GM21529 (cell line): ENCODE measurements at regions not wholly inside any gene's neighbourhood (a gene's known extent, or its start where the extent isn't known, plus 50 kb on each side); places are given as distances from the start of the nearest gene placed in this dataset.
A peak's percentile ranks its signal among the peaks of the same experiment; 100 is the strongest.
"Not testable (repeated sequence)": the region's sequence is repeated elsewhere in the genome, so short reads cannot be mapped to it uniquely, and the experiment has no call there.

ENCODE experiments used
- ATAC-seq: cut with Tn5 transposase; IDR thresholded peaks from one replicate; pipeline ENCODE4 v1.9.1; 2021; ENCODE audit not compliant: unreplicated experiment

DNA sequence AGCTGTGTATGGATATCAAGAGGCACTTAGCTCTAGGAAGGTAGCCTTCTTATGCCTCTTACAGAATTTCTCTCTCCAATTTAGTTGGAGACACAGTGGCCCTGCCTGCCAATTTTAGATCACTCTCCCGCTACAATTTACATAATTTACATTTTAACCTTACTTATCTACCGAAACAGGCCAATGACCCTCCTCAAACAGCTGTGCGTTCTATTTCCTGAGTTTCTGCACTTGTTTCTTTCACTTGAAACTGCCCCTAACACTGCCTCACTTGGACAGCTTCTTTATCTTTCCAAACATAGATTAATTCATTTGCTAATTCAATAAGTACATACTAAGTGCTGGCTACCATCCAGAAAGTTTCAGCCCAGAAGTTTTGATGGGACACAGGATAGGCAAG is 52.9 kb upstream of the HDDC2 start:
- peak; percentile 35 for ATAC-seq

DNA sequence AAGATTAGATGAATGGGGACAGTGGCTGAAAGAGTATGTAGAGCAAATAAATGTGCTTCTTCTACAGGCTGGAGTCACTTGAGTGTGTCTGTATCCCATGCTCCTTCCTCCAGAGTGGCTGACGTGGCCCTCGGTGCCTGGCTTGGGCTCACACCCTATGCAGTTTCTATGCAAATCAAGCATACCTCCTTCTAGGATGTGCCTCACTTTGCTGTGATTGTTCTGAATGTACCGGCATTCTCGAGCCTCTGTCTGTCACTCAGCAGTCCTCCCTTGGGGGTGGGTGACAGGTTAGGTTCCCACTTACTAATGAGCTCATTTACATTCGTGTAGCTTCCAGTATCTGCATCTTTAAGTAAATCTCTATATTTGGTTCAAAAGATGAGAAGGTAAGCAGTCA is 55.1 kb upstream of the HDDC2 start:
- peak; percentile 62 for ATAC-seq

DNA sequence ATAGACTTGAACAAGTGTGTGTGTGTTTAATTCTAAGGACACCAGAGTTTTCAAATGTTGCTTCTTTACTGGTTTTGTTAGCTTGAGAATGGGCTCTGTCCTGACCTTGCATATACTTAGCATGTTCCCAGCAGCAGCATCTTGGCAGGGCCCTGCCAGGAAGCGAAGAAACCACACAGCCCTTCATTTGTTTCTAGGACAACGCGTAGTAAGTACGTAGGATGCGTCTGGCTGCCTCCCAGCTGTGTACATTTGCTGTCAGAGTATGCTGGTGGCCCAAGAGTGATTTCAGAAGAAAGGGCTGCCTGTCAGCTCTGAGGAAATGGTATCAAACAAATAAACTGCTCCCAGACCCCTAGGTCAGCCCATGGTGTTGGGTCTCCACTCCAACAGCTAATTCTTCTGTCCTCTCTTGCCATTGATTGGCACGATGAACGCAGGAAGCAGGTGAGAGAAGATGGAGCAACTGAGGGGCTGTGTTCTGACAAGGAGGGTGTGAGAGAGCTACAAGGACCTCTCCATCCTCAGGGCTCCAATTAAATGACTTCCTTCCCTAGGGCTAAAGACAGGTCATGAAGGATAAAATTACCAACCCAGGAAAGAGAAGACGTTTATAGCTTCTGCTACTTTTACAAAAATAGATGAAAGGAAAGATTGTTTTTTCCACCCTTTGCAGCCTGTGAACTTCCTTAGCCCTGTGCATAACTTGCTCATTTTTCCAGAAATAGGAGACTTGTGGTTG is 55.9 kb upstream of the HDDC2 start:
- ATAC-seq, result peak; percentile 76

DNA sequence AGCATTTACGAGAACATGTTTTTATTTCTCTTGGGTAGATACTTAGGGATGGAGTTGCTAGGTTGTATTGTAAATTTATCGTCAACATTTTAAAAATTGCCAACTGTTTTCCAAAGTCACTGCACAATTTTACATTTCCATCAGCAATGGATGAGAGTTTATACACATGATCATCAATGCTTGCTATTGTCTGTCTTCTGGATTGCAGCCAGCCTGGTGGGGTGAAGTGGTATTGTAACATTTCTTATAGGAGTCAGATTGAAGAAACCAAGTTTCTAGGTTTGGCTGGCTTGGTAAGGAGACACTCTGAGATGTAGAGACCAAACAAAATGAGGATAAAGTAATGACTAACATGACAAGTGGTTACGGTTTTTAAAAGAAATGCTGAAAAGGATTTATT is 57.1 kb upstream of the HDDC2 start:
- ATAC-seq, result no peak

DNA sequence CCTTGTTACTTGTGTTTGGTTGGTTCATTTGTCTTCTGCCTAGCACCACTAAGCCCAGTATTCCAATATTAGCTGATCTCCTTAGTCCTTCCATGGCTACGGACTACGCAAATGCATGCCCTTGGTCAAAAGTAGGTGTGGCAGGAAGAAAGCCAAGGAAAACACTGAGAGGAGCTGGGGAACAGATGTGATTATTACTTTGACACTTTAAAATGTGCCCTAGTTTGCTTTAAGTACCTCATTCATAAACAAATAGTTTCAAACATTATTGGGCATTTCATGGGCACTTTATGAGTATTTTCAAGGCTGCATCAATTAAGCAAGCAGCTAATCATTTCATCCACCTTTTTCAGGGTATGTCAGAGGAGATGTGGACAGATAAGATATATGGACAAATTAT is 60.1 kb upstream of the HDDC2 start:
- ATAC-seq, result no peak

DNA sequence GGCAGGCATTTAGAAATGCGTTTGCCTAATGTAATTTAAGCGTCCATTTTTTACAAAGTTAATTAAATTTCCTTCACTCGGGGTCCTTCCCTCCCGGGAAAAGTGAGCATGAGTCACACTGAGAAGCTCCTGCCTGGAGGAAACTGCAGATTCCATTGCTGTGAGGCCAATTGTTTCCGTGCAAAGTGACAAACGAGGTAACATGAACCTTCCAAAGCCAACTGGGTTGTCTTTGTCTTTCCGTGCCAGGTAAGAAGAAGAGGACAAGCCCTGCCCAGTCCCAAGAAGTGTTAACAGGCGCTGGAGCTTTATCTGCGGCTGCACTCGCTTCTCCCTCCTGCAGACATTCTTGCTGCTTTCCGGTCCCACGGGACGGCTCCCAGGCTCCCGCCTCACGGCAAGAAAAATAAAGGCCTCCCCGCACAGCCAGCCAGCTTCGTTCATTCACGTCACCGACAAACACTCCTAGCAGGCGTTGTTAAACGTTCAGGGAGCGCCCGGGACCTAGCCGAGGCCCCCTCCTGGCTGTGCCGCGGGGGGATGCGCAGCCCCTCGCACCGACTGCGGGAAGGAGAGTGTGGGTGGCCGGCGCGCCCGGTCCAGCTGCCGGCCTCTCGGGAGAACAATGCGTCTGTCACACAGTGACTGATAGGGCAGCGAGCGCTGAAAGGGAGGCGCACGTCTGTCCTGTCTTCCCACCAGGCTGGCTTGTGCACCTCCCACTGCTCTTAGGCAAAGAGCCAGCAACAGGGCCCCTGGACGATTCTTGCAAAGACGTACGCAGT is 61.5 kb upstream of the HDDC2 start:
- no peak for ATAC-seq

DNA sequence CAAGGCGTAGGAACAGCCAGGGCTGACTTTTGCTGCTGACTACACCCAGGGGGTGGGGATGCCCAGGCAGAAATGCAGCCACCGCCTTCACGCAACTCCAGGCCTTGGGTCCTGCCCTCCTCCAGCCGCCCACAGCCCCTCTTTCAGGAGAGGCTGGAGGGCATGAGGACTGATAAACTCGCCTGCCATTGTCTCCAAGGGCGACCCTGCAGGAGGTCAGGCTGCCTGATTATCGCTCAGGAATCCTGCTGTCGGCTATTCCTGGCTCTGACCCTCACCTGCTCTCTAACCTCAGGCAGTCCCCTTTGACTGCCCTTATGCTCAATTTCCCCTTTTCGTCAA is 62.0 kb upstream of the HDDC2 start:
- no peak for ATAC-seq

DNA sequence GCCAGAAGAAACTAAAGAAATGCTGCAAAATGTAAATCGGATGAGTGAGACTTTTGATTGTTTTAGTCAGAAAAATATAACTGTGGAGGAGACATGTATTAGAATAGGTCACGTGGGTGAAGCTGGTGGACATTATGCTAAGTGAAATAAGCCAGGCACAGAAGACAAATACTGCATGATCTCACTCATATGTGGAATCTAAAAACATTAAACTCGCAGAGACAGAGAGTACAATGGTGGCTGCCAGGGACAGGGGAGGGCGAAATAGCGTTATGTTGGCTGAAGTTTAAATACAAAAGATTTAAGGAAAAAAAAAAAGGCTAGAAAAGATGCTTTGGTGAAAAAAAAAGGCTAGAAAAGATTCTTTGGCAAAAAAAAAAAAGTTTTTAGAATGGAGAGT is 63.5 kb upstream of the HDDC2 start:
- ATAC-seq, result no peak

DNA sequence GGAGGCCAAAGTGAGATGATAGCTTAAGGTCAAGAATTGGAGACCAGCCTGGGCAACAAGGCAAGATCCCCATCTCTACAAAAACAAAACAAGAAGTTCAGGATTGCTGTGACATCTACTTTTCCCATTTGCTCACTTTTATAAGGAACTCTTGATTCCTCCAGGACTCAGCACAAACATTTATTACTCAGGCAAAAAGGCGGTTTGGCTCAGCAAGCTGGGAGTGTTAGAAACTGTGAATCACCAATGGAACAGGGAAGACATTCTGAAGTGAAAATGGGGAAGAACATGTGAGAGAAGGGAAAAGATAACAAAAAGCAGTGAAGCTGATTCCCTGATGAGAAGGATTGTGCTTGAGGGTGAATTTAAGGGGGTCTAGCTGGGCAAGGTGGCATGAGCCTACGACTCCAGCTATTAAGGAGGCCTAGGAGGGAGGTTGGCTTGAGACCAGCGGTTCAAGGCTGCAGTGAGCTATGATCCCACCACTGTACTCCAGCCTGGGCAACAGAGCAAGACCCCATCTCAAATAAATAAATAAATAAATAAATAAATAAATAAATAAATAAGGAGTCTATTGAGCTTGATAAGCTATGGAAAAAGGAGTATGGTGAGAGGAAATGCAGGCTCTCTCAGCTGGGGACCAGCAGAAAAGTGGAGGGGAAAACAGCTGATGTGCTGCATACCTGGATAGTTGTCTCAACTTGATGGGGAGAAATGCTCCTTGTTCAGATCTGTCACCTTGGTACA is 65.4 kb upstream of the HDDC2 start:
- no peak for ATAC-seq

DNA sequence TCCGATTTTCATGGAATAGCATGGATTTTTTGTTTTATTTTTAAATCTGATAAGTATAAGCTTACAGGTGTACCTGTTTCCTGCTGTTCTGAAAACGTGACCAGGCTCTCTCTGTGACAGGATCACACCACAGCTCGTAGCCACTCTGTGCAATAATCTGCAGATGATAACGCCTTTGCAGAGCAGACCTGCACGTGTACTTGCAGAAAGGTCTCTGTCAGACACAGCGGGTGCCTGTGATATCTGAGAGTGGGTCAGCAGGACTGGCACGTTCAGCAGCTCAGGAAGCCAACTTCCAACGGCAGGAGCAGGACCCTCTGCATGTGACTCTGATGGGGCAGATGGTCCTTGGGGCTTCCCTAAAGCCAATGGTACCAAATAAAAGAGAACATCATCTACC is 68.6 kb upstream of the HDDC2 start:
- no peak for ATAC-seq

DNA sequence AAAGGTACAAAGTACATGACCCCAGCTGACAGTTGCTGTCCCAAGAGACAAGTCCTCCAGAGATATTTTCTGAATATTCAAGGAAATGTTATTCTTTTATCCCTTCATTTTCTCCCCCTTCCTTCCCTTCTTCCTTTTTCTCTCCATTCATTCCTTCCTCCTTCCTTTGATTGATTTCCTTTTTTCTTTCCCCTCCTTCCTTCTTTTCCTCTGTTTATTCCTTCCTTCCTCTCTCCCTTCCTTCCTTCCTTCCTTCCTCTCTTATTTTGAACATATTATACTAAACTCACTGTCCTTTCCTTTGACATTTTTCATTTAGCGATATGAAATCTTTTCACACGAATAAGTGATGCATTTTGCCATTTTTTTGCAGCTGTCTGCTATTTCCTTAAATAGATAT is 73.2 kb upstream of the HDDC2 start:
- ATAC-seq, result no peak

DNA sequence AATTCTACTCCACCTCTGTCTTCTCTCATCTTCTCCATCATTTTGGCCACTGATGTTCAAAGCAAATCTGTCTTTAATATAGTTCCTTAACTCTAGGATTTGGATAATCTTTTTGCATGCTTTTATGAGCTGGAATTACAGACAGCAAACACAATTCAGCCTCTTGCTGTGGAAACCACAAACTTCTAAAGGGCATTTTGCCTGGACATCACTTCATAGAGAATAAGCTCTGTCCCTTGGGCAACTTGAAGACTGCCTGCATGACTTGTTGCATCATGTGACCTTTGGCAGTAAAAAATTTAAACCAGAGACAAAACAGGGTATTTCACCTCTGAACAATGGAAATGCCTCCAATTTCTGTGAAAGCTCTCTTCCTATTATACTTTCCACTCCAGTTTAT is 74.1 kb upstream of the HDDC2 start:
- ATAC-seq, result no peak

DNA sequence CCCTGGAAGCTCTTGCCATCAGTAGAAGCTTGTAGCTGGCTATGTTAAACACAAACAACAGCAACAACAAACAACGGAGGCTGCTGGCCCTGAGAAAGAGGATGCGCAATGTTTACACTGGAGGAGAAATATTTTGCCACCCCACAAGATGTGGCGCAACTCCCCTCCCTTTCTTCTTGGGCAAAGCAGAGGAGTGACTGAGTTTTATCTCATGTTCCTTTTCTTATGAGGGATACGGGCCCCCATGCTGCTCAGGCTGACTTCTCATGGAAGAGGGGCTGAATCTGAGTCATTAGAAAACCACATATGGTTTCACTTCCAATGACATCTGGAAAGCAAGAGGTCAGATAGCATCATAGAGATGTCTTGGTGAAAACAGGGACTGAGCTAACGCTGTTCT is 75.9 kb upstream of the HDDC2 start:
- no peak for ATAC-seq

DNA sequence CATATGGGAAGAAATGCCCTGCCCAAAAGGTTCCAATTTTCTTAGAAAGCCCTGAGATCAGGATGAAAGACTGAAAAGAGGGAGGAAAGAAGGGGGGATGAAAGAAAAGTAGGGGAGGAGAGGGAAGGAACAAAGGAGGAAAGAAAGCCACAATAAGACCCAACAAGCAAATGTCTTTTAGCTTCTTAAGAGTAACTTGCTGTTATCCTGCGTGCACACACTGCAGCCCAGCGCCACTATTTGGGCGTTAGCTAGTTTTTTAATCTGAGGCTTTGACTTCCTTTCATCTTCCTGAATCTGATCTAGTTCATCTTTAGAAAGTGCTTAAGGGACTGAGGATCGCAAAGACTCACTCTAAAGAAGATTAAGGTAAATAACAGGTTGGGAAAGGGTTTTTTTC is 77.4 kb upstream of the HDDC2 start:
- ATAC-seq, result no peak

DNA sequence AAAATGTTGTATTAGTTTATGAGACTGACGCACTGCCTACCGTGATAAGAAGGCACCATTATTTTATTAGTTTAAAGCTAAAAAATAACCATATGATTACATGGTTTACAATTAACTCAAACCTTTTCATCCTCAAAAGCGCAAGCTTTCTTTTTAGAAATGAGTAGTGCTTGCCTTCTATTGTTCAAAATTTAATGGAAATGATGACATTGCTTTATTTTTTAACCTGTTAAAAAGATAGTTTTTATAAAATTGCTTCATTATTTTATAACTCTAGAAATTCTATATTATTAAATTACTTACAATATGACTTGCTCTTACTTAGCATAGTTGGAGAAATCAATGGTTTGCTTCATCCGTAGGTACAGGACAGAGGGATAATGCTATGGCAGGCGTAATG is 78.7 kb upstream of the HDDC2 start:
- ATAC-seq, result no peak

DNA sequence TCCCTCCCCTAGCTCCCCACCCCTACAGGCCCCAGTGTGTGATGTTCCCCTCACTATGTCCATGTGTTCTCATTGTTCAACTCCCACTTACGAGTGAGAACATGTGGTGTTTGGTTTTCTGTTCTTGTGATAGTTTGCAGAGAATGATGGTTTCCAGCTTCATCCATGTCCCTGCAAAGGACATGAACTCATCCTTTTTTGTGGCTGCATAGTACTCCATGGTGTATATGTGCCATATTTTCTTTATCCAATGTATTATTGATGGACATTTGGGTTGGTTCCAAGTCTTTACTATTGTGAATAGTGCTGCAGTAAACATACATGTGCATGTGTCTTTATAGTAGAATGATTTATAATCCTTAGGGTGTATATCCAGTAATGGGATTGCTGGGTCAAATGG is 84.6 kb upstream of the HDDC2 start:
- ATAC-seq, result not testable (repeated sequence)

DNA sequence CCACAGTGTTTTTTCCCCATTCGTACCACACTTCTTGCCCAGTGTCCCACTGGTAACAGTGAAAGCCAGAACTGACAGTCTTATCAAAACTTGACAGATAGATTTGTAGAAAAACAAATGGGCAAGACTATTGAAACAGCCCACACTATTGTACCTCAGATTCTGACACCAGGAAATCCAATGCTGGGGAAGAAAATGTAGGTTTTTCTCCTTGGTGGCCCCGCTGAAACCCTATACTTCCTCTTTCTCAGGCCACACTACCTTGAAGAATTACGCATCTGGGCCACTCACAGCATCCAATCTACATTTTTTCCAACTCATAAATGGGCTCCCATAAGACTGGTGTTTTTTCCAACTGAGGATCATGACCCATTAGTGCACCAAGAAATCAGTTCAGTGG is 90.9 kb upstream of the HDDC2 start:
- ATAC-seq, result peak; percentile 80

DNA sequence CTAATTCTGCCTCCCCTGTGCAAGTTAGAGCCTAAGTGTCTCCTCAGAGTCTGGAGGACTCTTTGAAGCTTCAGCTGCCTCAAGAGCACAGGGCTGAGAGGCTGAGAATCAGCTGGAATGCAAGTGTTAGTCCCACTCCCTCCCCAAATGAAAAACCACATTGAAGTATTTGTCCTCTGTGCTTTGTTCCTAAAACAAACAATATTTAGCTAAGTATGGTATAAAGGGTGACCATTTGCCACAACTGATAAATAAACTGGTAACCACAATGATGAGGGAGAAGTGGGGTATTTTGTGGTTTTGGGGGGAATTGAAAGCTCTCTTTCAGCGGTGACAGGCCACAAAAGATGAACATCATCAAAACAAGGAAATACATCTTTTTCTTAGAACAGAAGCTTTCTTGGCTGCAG is 91.7 kb upstream of the HDDC2 start:
- ATAC-seq, result no peak

DNA sequence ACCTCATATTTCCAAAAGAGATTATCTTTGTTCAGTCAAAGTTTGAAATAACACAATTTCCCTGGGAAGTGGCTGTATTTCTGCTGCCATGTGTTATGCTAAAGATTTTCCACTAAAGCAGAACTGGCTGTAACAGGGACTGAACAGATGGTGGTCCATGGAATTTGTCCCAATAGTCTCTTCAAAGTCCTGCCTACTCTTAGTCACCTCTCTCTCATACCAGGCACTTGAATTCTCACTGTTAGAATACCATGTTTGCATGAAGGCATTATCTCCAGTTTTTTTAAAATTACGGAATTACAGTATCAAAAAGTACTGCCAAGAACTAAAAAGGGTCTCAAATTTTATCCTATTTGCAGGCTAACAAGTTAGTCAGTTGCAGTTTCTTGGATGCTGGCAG is 105.0 kb upstream of the HDDC2 start:
- no peak for ATAC-seq

DNA sequence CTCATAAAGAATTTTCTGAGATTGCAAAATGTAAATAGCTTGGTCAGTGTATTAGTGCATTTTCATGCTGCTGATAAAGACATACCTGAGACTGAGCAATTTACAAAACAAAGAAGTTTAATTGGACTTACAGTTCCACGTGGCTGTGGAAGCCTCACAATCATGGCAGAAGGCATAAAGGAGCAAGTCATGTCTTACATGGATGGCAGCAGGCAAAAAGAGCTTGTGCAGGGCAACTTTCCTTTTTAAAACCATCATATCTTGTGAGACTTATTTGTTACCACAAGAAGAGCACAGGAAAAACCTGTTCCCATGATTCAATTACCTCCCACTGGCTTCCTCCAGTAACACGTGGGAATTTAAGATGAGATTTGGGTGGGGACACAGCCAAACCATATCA is 112.7 kb upstream of the HDDC2 start:
- no peak for ATAC-seq

DNA sequence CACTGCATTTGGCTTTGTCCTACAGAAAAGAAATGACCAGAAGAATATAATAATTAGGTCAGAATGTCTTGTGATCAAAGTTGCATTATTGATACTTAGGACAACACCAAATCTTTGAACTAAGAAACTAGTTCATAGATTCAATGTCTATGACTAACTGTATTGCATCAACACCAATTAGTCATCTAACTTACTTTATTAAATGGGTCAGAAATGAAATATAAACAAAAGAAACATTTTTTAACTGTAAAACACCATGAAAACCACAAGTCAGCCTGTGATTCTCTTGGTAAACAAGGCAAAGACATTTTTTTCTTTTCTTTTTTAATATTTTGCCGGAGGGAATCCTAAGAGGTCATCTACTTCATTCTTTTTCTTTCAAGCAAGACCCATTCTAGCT is 114.1 kb upstream of the HDDC2 start:
- no peak for ATAC-seq

DNA sequence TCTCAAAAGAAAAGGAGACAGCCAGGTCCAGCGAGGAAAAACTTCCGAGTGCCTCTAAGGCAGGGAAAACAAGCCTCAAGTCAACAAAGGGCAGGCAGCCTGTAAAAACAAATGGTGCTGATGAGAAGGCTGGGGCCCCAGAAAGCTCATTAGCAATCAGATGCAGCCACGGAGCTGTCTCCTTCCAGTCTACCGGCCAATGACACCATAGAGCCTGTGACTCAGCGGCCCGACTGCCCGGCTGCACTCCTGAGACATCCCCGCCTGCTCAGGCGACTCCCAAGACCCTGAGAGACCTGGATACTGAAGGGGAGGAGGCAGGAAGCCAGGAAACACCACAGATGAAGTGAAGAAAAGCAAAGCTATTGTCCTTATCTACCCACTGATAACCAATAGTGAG is 120.1 kb upstream of the HDDC2 start:
- ATAC-seq, result no peak
